ENCODE measurements at regions not wholly inside any gene's neighbourhood (a gene's known extent, or its start where the extent isn't known, plus 50 kb on each side); places are given as distances from the start of the nearest gene placed in this dataset.

DNA sequence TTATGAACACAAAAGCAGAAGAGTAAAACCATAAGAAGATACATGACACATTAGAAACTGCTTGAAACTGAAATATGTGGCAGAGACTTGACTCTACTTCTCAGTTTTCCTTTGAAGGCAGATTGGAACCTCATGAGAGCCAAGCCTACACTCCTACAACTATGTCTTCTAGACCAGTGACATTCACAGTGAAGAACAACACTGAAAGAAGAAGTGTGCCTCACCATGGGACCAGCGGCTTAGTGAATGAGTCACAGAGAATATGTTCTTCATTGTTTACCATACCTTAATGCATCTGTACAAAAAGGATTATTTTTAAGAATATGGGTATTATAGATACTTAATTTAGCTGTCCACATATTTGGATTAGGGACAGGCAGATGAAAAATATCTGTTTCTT, 248.3 kb downstream of the CDC14C start:
- H3K27me3 ChIP-seq: no peaks in the 10 kb centered on the region
- H3K4me1 ChIP-seq: no peaks in the 10 kb centered on the region
- no peak overlapping the region for H3K27ac ChIP-seq
- ATAC-seq: no peak
- no peak for DNase-seq
- no peaks in the 10 kb centered on the region for H3K36me3 ChIP-seq
- intact Hi-C loops (cut with DNase I; ENCODE audit: low total_unique reads): no loop called here
- H3K4me3 ChIP-seq: no peak overlapping the region
- no peak for TF ChIP-seq POLR2A (IDR thresholded peaks at IDR 0.05)
- TF ChIP-seq, protein P1, sequence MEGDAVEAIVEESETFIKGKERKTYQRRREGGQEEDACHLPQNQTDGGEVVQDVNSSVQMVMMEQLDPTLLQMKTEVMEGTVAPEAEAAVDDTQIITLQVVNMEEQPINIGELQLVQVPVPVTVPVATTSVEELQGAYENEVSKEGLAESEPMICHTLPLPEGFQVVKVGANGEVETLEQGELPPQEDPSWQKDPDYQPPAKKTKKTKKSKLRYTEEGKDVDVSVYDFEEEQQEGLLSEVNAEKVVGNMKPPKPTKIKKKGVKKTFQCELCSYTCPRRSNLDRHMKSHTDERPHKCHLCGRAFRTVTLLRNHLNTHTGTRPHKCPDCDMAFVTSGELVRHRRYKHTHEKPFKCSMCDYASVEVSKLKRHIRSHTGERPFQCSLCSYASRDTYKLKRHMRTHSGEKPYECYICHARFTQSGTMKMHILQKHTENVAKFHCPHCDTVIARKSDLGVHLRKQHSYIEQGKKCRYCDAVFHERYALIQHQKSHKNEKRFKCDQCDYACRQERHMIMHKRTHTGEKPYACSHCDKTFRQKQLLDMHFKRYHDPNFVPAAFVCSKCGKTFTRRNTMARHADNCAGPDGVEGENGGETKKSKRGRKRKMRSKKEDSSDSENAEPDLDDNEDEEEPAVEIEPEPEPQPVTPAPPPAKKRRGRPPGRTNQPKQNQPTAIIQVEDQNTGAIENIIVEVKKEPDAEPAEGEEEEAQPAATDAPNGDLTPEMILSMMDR (IDR thresholded peaks at IDR 0.05 in 4 of 5, conservative IDR thresholded peaks at IDR 0.05 in 1 of 5): no peak
- in situ Hi-C loops (cut with MboI; ENCODE audit: low sequenced_read_pairs in 4 of 4): no loop called here
- H3K9me3 ChIP-seq: no peaks in the 10 kb centered on the region

DNA sequence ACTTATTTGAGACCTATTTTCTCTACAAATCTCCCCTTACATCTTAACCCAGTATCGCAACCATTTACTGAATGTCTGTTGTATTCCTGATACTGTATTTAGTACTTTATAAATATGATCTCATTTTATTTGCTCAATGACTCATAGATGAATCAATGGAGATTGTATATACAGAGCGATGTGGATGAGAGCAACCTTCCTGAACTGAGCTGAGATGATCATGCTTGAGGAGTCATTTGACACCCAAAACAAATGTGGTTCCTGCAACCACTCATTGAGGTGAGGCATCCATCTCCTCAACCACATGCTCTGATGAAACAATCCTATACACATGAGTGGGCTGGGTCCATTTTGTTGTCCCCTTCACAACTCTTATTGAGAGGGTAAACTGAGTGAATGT, 250.0 kb downstream of the CDC14C start:
- TF ChIP-seq, protein P1 (IDR thresholded peaks at IDR 0.05 in 4 of 5, conservative IDR thresholded peaks at IDR 0.05 in 1 of 5): no peak
- TF ChIP-seq POLR2A (IDR thresholded peaks at IDR 0.05): no peak
- intact Hi-C loops (cut with DNase I; ENCODE audit: low total_unique reads): no loop called here
- DNase-seq: no peak
- no peaks in the 10 kb centered on the region for H3K27me3 ChIP-seq
- H3K4me1 ChIP-seq: no peaks in the 10 kb centered on the region
- no peaks in the 10 kb centered on the region for H3K36me3 ChIP-seq
- H3K9me3 ChIP-seq: no peaks in the 10 kb centered on the region
- in situ Hi-C loops (cut with MboI; ENCODE audit: low sequenced_read_pairs in 4 of 4): no loop called here
- ATAC-seq: no peak
- no peak overlapping the region for H3K27ac ChIP-seq
- no peak overlapping the region for H3K4me3 ChIP-seq

DNA sequence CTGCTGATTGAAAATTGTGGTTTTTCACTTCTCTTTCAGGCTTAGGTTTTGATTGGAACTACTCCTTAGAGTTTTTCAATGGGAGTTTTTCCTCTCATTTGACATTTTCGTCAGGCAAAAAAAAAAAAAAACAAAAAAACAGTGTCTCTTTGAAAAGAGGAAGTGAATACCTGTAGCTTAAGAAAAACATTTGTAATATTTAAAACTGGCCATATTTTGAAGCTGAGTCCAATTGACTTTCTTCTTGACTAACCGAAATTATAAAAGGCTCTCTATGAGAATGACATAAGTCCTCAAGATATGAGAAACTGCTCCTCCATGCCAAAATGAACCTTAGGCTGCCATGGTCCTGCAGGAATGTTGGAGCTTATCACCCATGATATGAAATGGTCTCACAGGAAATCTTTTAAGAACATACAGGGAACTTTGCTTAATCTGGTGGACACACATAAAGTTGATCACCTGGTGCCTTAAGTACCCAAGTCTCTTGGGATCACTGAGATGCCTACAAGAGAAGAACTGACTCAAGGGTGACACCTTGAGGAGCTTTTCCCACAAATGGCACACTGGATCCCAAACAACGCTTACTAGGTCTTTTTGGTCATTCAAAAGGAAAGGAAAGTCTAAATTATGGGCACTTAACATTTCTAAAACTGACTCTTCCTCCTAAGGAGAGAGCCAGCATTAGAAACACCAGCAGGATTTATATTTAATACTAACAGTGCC, 263.4 kb downstream of the CDC14C start:
- no peak overlapping the region for H3K27ac ChIP-seq
- H3K36me3 ChIP-seq: no peaks in the 10 kb centered on the region
- no peak overlapping the region for H3K4me3 ChIP-seq
- in situ Hi-C loops (cut with MboI; ENCODE audit: low sequenced_read_pairs in 4 of 4): no loop called here
- TF ChIP-seq, protein P1 (IDR thresholded peaks at IDR 0.05 in 4 of 5, conservative IDR thresholded peaks at IDR 0.05 in 1 of 5): no peak
- no peak for TF ChIP-seq POLR2A (IDR thresholded peaks at IDR 0.05)
- intact Hi-C loops (cut with DNase I; ENCODE audit: low total_unique reads): no loop called here
- DNase-seq: no peak
- H3K4me1 ChIP-seq: no peaks in the 10 kb centered on the region
- ATAC-seq: no peak
- no peaks in the 10 kb centered on the region for H3K27me3 ChIP-seq
- no peaks in the 10 kb centered on the region for H3K9me3 ChIP-seq

DNA sequence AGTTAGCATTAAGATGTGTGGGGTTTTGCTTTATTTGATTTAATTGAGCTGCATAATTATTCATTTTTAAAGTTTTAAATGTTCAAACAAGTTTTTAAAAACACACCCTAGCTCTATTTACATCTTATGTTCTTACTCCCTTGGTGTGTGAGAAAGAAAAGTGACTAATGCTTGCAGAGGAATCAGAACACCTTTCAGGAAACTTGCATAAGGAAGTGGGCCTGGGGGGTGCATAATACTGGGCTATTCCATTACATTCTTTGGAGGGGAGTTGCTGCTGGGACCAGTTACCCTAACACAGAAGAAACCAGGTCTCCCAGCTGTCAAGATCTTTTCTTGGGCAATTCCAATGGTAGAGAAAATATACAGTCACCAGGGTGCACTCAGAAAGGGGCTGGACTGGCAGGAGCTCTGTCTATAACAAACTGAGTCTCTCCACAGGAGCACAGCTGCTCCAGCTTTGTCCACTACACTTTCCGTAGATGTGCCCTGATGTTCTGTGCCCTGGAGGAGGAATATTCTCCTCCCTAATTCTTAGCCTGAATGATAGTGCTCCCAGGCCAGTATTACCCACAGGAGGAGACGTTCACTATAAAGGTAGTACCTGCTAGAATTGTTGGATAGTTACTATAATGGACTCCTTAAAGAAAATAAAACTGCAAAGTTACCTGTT, 304.2 kb downstream of the CDC14C start:
- H3K4me1 ChIP-seq: no peaks in the 10 kb centered on the region
- H3K36me3 ChIP-seq: no peaks in the 10 kb centered on the region
- no peaks in the 10 kb centered on the region for H3K27me3 ChIP-seq
- in situ Hi-C loops (cut with MboI; ENCODE audit: low sequenced_read_pairs in 4 of 4) (no loop called here), intact Hi-C loops (cut with DNase I; ENCODE audit: low total_unique reads) (no loop called here)
- ATAC-seq: no peak
- no peak overlapping the region for H3K27ac ChIP-seq
- no peak for TF ChIP-seq POLR2A (IDR thresholded peaks at IDR 0.05)
- TF ChIP-seq, protein P1 (IDR thresholded peaks at IDR 0.05 in 4 of 5, conservative IDR thresholded peaks at IDR 0.05 in 1 of 5): no peak
- no peak overlapping the region for H3K4me3 ChIP-seq
- no peak for DNase-seq
- H3K9me3 ChIP-seq: no peaks in the 10 kb centered on the region
